Spinal cord (tissue), 9 donors: ENCODE measurements at regions not wholly inside any gene's neighbourhood (a gene's known extent, or its start where the extent isn't known, plus 50 kb on each side); places are given as distances from the start of the nearest gene placed in this dataset.

Source experiments
- DNase-seq, 6 donors: peaks; one replicate each; pipeline versions ENCODE4 v3.0.0 to v3.0.0-alpha.2; 2013 to 2015; ENCODE audit warnings: low spot score in 6 of 6, low read depth in 4 of 6
- H3K27ac ChIP-seq: one replicate; pipeline ENCODE4 v1.5.1; 2013; ENCODE audit warnings: low read depth, low read length, control low read depth
- H3K27me3 ChIP-seq: one replicate; pipeline ENCODE4 v1.6.1; 2013; ENCODE audit warnings: low read length; ENCODE audit not compliant: control insufficient read depth, insufficient read depth
- H3K36me3 ChIP-seq: one replicate; pipeline ENCODE4 v1.6.1; 2013; ENCODE audit warnings: low read length; ENCODE audit not compliant: control insufficient read depth, insufficient read depth
- H3K4me1 ChIP-seq: one replicate; pipeline ENCODE4 v1.6.1; 2013; ENCODE audit warnings: low read length; ENCODE audit not compliant: control insufficient read depth, insufficient read depth
- H3K4me3 ChIP-seq: one replicate; pipeline ENCODE4 v1.5.1; 2013; ENCODE audit warnings: low read depth, low read length, control low read depth
- H3K9me3 ChIP-seq: one replicate; pipeline ENCODE4 v1.6.1; 2013; ENCODE audit warnings: low read length; ENCODE audit not compliant: control insufficient read depth, insufficient read depth
- WGBS: methylation state at CpG from one replicate; pipeline ENCODE4 v1.1.5; 2013; ENCODE audit warnings: missing lambda C conversion rate; ENCODE audit not compliant: insufficient coverage; 5-methylcytosine and 5-hydroxymethylcytosine counted together
- donor health status: healthy.

- DNase-seq, result peak in 1 of 6 donors; percentile 1
- H3K27ac ChIP-seq, result no peak overlapping the region
- H3K4me1 ChIP-seq, result peaks cover 34% of the 10 kb centered on the region
- H3K9me3 ChIP-seq, result no peaks in the 10 kb centered on the region
- no peaks in the 10 kb centered on the region for H3K36me3 ChIP-seq
- no peak overlapping the region for H3K4me3 ChIP-seq
- WGBS, result 81% methylated on average over 8 of the region's 8 CpGs
- H3K27me3 ChIP-seq, result no peaks in the 10 kb centered on the region
These were observed 134.6 kb upstream of the GPC1 start for GRCh38 chr2:240300840-240301239.

GRCh38 chr2:240301256-240301795, 134.1 kb upstream of the GPC1 start:
- H3K4me1 ChIP-seq, result peaks cover 30% of the 10 kb centered on the region
- no peaks in the 10 kb centered on the region for H3K36me3 ChIP-seq
- no peaks in the 10 kb centered on the region for H3K9me3 ChIP-seq
- DNase-seq, result no peak
- no peak overlapping the region for H3K27ac ChIP-seq
- no peaks in the 10 kb centered on the region for H3K27me3 ChIP-seq
- no peak overlapping the region for H3K4me3 ChIP-seq
- 87% methylated on average over 10 of the region's 13 CpGs for WGBS

DNA sequence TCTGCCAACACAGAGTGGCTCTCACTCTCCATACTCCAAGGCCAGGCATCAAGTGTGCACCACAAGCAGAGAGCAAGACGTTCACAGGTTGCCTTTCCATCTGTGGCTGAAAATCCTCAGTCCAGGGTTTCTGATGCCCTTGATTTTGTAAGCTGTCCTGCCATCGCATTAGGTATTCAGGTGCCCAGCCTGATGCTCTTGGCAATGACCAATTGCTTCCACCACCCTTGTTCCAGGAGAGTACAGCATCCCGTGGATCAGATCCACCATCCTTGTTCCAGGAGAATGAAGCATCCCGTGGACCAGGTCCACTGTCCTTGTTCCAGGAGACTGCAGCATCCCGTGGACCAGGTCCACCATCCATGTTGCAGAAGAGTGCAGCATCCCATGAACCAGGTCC, 133.4 kb upstream of the GPC1 start:
- no peaks in the 10 kb centered on the region for H3K9me3 ChIP-seq
- no peak for DNase-seq
- no peak overlapping the region for H3K27ac ChIP-seq
- peaks cover 22% of the 10 kb centered on the region for H3K4me1 ChIP-seq
- 96% methylated on average over 2 of the region's 5 CpGs for WGBS
- no peaks in the 10 kb centered on the region for H3K27me3 ChIP-seq
- H3K36me3 ChIP-seq, result no peaks in the 10 kb centered on the region
- H3K4me3 ChIP-seq, result no peak overlapping the region

DNA sequence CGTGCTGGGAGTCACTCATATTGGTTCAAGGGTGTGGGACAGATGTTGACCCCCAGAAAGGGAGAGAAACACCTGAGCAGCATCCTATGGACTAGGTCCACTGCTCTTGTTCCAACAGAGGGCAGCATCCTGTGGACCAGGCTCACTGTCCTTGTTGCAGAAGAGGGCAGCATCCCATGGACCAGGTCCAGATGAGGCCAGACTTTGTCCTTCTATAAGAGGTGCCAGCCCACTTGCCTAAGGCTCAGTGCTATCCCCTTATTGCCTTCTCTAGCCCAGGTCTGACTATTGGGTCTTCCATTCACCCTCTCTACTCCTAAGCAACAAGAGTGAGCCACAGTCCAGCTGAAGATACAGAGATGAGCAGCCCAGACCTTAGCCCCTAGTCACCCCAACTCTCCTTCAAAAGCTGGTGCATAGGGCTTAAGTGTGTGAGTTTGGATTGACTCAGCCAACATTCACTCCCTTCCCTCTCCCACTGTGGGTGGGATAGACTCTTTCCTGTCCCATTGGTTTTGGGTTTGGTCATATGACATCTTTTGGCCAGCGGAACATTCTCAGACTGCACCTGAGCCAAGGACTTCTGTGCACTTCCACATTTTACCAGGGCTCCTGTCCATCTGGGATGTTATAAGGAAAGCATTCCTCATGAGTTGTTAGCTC, 132.4 kb upstream of the GPC1 start:
- no peak for DNase-seq
- H3K4me3 ChIP-seq, result no peak overlapping the region
- H3K9me3 ChIP-seq, result no peaks in the 10 kb centered on the region
- H3K4me1 ChIP-seq, result peaks cover 14% of the 10 kb centered on the region
- 100% methylated on average over 2 of the region's 2 CpGs for WGBS
- no peaks in the 10 kb centered on the region for H3K27me3 ChIP-seq
- H3K27ac ChIP-seq, result no peak overlapping the region
- H3K36me3 ChIP-seq, result no peaks in the 10 kb centered on the region

DNA sequence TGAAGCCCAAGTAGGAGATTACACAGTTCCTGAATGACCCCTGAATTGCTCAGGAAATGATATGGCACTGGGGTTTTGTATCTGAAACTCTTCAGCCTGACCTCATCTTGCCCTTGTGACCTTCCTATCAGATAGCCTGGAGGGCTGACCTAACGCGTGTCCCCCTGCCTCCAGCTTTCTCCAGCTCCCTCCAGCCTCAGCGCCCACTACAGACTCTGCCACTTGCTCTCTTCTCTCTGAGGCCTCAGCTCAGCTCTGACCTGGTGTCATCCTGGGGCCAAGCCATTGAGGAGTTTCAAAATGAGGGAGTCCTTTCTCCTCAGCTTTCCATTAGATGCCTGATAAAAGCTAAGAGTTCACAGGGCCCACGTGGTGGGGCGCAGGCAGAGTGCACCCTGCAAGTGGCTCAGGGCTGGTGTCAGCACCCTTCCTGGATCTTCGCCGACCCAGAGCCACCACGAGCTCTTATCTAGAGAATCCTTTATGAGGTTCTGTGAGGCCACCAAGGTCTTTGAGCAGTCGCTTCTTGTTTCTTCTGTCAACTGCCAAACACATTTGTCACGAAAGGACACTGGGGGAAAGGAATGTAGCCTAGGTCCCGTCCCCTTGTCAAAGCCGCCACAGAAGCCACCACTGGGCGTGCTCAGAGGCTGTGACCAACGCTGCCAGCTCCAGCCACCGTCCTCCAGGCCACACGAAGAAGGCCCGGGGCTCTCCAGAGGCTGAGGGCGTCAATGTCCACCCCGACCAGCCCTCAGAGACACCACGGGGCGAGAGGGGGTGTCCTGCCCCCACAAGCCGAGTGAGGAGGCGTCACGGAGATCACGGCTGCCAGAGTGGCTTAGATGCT, 131.3 kb upstream of the GPC1 start:
- Histone ChIP-seq H3K9me3 (no peaks in the 10 kb centered on the region), H3K27ac (no peak overlapping the region), H3K4me3 (no peak overlapping the region), H3K4me1 (peaks cover 12% of the 10 kb centered on the region), H3K27me3 (no peaks in the 10 kb centered on the region), H3K36me3 (no peaks in the 10 kb centered on the region)
- WGBS, result 88% methylated on average over 25 of the region's 25 CpGs
- DNase-seq, result no peak

- Histone ChIP-seq H3K36me3 (no peaks in the 10 kb centered on the region), H3K9me3 (no peaks in the 10 kb centered on the region), H3K4me1 (peaks cover 7% of the 10 kb centered on the region), H3K27me3 (no peaks in the 10 kb centered on the region), H3K4me3 (no peak overlapping the region), H3K27ac (no peak overlapping the region)
- DNase-seq, result no peak
- WGBS, result 91% methylated on average over 3 of the region's 12 CpGs
These were observed 130.7 kb upstream of the GPC1 start for GRCh38 chr2:240304746-240305161.

DNA sequence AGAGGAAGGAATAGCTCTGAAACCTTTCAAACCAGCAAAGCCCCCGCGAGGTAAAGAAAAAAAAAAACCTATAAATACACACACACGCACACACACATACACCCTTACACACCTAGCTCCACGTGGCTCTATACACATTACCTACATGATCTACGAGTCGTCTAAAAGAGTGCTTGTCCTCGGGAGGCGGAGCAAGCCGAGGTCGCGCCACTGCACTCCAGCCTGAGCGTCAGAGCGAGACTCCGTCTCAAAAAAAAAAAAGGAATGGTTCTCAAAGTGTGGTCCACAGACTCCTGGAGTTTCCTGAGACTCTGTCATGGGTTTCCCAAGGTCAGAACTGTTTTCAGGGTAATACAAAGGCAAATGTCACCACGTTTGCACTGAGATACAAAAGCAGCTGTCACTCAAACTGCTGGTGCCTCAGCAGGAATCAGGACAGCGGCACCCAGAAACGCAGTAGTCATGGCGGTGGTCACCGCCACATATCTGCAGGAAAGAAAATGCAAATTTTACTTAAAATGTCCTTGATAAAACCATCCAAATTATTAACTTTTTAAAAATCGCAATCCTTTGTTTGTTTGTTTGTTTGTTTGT, 130.0 kb upstream of the GPC1 start:
- Histone ChIP-seq H3K4me3 (no peak overlapping the region), H3K4me1 (peaks cover 2% of the 10 kb centered on the region), H3K36me3 (no peaks in the 10 kb centered on the region), H3K27ac (no peak overlapping the region), H3K9me3 (no peaks in the 10 kb centered on the region), H3K27me3 (no peaks in the 10 kb centered on the region)
- DNase-seq, result no peak
- WGBS, result 56% methylated on average over 18 of the region's 20 CpGs

DNA sequence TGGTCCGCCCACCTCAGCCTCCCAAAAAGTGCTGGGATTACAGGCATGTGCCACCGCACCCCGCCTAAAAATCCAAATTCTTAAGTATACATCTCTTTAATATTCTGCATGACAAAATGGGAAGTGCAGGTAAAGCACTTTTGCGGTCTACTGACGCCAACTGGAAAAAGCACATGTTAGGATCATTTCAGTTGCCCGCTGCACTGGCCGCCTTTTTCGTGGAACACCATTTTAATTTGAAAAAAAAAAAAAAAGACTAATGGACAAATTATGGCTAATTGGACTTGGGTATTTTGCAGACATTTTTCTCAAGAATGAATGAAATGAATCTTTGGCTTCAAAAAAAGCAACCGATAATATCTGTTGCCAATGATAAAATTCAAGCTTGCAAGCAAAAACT, 129.3 kb upstream of the GPC1 start:
- 80% methylated on average over 1 of the region's 9 CpGs for WGBS
- H3K36me3 ChIP-seq, result no peaks in the 10 kb centered on the region
- DNase-seq, result no peak
- no peak overlapping the region for H3K4me3 ChIP-seq
- no peaks in the 10 kb centered on the region for H3K27me3 ChIP-seq
- no peaks in the 10 kb centered on the region for H3K4me1 ChIP-seq
- no peak overlapping the region for H3K27ac ChIP-seq
- no peaks in the 10 kb centered on the region for H3K9me3 ChIP-seq

DNA sequence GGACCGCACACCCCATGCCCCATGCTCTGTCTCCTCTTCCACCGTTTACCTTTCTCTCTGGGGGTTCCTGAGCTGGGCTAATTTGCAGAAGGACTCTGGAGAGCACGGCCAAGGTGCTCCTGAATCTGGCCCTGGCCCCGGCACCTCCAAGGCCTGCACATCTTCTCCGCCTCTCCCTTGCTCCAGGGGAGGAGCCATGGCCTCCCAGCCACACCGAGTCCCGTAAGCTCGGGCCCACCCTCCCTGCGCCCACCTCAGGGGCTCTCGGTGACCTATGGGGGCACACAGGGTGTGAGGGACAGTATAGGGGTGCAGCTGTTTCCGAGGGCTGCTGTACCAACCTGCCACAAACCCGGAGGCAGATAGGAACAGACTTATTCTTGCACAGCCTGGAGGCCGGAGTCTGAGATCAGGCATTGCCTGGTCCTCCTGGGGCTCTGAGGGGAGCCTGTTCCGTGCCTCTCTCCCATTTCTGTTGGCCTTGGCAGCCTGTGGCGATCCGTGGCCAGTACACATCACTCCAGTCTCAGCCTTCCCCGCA, 127.3 kb upstream of the GPC1 start:
- no peaks in the 10 kb centered on the region for H3K27me3 ChIP-seq
- no peak overlapping the region for H3K4me3 ChIP-seq
- no peaks in the 10 kb centered on the region for H3K9me3 ChIP-seq
- no peaks in the 10 kb centered on the region for H3K36me3 ChIP-seq
- 87% methylated on average over 14 of the region's 17 CpGs for WGBS
- H3K27ac ChIP-seq, result no peak overlapping the region
- DNase-seq, result no peak
- no peaks in the 10 kb centered on the region for H3K4me1 ChIP-seq
